HepG2 (cell line): ENCODE measurements at regions not wholly inside any gene's neighbourhood (a gene's known extent, or its start where the extent isn't known, plus 50 kb on each side); places are given as distances from the start of the nearest gene placed in this dataset.

Experiments used
- ATAC-seq: fragments of 200-7000 bp; cut with Tn5 transposase; 3 replicates; pipeline ENCODE4 v1.9.1; 2020; ENCODE audit warnings: mild to moderate bottlenecking, moderate library complexity
- BruUV-seq: library from RNA; stranded (reverse); fragments of 400-500 nt; replicated peaks from 2 replicates; lab custom pipeline; 2021; lab: Mats Ljungman, UMichigan
- CTCF ChIA-PET: fragments of 300-600 bp; formaldehyde crosslinking; extraction: SDS; loops from one replicate; lab custom pipeline; 2021; ENCODE audit warnings: low total read pairs, inconsistent platforms, low intra/inter-chr PET ratio; lab: Yijun Ruan, JAX
- POLR2A ChIA-PET: fragments of 350-600 bp; sonication (Branson Sonifier 250); formaldehyde crosslinking; loops from one replicate; lab custom pipeline; 2020; ENCODE audit warnings: antibody characterized with exemption, inconsistent platforms; lab: Yijun Ruan, JAX
- DNase-seq: peaks from one replicate; pipeline ENCODE4 v3.0.0-alpha.2; 2015; ENCODE audit warnings: low spot score
- FAIRE-seq: peaks from 3 replicates; lab custom pipeline; 2011; peaks lifted over from hg19 to GRCh38; lab: Jason Lieb, UNC
- H2AFZ ChIP-seq: one replicate; pipeline ENCODE4 v1.6.1; 2011; ENCODE audit warnings: low read length, inconsistent platforms
- H3K27ac ChIP-seq: fragments of 300-600 bp; 3 replicates; pipeline ENCODE4 v1.8.0; 2011; ENCODE audit warnings: mixed run types, mild to moderate bottlenecking, mixed read lengths, low read length, inconsistent platforms; ENCODE audit not compliant: insufficient read depth; ENCODE audit errors: extremely low read length
- H3K27me3 ChIP-seq, 2 experiments: fragments of 200-600 bp in 1 of 2; 2 replicates in 1 of 2; 3 replicates in 1 of 2; pipeline versions ENCODE4 v1.6.0 to v1.8.0; 2011; ENCODE audit warnings: low read length in 2 of 2, mild to moderate bottlenecking in 2 of 2, moderate library complexity in 2 of 2, inconsistent platforms in 1 of 2; ENCODE audit not compliant: insufficient read depth in 2 of 2, control insufficient read depth in 1 of 2
- H3K36me3 ChIP-seq, 2 experiments: fragments of 200-600 bp in 1 of 2; replicated peaks in 1 of 2; 2 replicates in 1 of 2; 3 replicates in 1 of 2; pipeline versions ENCODE4 v1.5.1 to v1.8.0; 2011; ENCODE audit warnings: low read length in 2 of 2, inconsistent platforms in 1 of 2; ENCODE audit not compliant: insufficient read depth in 2 of 2, control insufficient read depth in 1 of 2
- H3K4me1 ChIP-seq: 2 replicates; pipeline ENCODE4 v1.5.1; 2012; ENCODE audit warnings: low read length, inconsistent platforms; ENCODE audit not compliant: insufficient read depth
- H3K4me2 ChIP-seq: 2 replicates; pipeline ENCODE4 v1.6.0; 2011; ENCODE audit warnings: low read depth, low read length, inconsistent platforms
- H3K4me3 ChIP-seq, 3 experiments: fragments of 200-600 bp in 1 of 3; sonication (generic), shearing (Covaris generic) in 1 of 3; replicated peaks in 1 of 3; 2 replicates each; pipeline ENCODE4 v1.5.1; 2011 to 2016; ENCODE audit warnings: low read length in 3 of 3, inconsistent platforms in 2 of 3, low read depth in 2 of 3, mild to moderate bottlenecking in 2 of 3, control low read depth in 1 of 3, mixed read lengths in 1 of 3; ENCODE audit not compliant: insufficient read depth in 1 of 3
- H3K79me2 ChIP-seq: one replicate; pipeline ENCODE4 v1.6.1; 2011; ENCODE audit warnings: low read length, inconsistent platforms; ENCODE audit not compliant: insufficient read depth
- H3K9ac ChIP-seq: 2 replicates; pipeline ENCODE4 v1.6.0; 2011; ENCODE audit warnings: mild to moderate bottlenecking, low read depth, low read length, inconsistent platforms; ENCODE audit not compliant: insufficient read depth
- H3K9me3 ChIP-seq: 2 replicates; pipeline ENCODE4 v1.5.1; 2012; ENCODE audit warnings: mild to moderate bottlenecking, low read length
- H4K20me1 ChIP-seq: 2 replicates; pipeline ENCODE4 v1.6.0; 2011; ENCODE audit warnings: inconsistent platforms, mild to moderate bottlenecking, low read length, moderate library complexity; ENCODE audit not compliant: insufficient read depth
- CENPX ChIP-seq: sonication (generic); formaldehyde crosslinking; IDR thresholded peaks from 2 replicates; pipeline ENCODE4 v1.9.0; 2021; ENCODE audit warnings: mild to moderate bottlenecking, missing genetic modification reagents, moderate library complexity
- NR2C2 ChIP-seq: sonication (generic); formaldehyde crosslinking; IDR thresholded peaks from 2 replicates; pipeline ENCODE4 v1.4.0; 2020; ENCODE audit warnings: missing genetic modification reagents, mild to moderate bottlenecking, moderate library complexity, borderline replicate concordance
- PREB ChIP-seq: sonication (generic); formaldehyde crosslinking; IDR thresholded peaks from 2 replicates; pipeline ENCODE4 v1.4.0; 2020; ENCODE audit warnings: missing genetic modification reagents
- RBM22 ChIP-seq: fragments of 200-400 bp; formaldehyde crosslinking; optimal IDR thresholded peaks from 2 replicates; pipeline ENCODE3; 2017; ENCODE audit warnings: mild to moderate bottlenecking, low read length, moderate library complexity
- RXRB ChIP-seq: IDR thresholded peaks from 2 replicates; pipeline ENCODE4 v1.6.1; 2016; ENCODE audit warnings: borderline replicate concordance, missing genetic modification reagents, missing compliant biosample characterization
- SIN3B ChIP-seq: fragments of 150-350 bp; IDR thresholded peaks from 2 replicates; pipeline ENCODE4 v1.6.1; 2014; ENCODE audit warnings: low read length
- TIGD3 ChIP-seq: sonication (generic); formaldehyde crosslinking; IDR thresholded peaks from 2 replicates; pipeline ENCODE4 v1.5.1; 2020; ENCODE audit warnings: mild to moderate bottlenecking, missing genetic modification reagents, borderline replicate concordance
- ZNF138 ChIP-seq: sonication (generic); formaldehyde crosslinking; IDR thresholded peaks from 2 replicates; pipeline ENCODE4 v1.5.0; 2020; ENCODE audit warnings: mild to moderate bottlenecking, low read depth, missing genetic modification reagents
- ZNF225 ChIP-seq: sonication (generic); formaldehyde crosslinking; IDR thresholded peaks from 2 replicates; pipeline ENCODE4 v1.4.0; 2020; ENCODE audit warnings: mild to moderate bottlenecking, missing genetic modification reagents
- ZNF460 ChIP-seq: sonication (generic); formaldehyde crosslinking; IDR thresholded peaks from 2 replicates; pipeline ENCODE4 v1.5.1; 2020; ENCODE audit warnings: missing genetic modification reagents, mild to moderate bottlenecking, borderline replicate concordance
- ZNF543 ChIP-seq: sonication (generic); formaldehyde crosslinking; IDR thresholded peaks from 2 replicates; pipeline ENCODE4 v1.4.0; 2020; ENCODE audit warnings: mild to moderate bottlenecking, missing genetic modification reagents
- ZNF652 ChIP-seq: IDR thresholded peaks from 2 replicates; pipeline ENCODE4 v1.6.1; 2016; ENCODE audit warnings: low read depth, borderline replicate concordance
- ZNF878 ChIP-seq: sonication (generic); formaldehyde crosslinking; IDR thresholded peaks from 2 replicates; pipeline ENCODE4 v1.8.1; 2023; ENCODE audit warnings: mild to moderate bottlenecking, missing genetic modification reagents, moderate library complexity
- WGBS: methylation state at CpG from one replicate; pipeline ENCODE4 v1.1.6; 2017; ENCODE audit warnings: low lambda C conversion rate; 5-methylcytosine and 5-hydroxymethylcytosine counted together
- in situ Hi-C: cut with HindIII; loops from 2 replicates; pipeline ENCODE4 v1.10.0; 2017; ENCODE audit warnings: low pct_unique_long_range_greater_than_20kb; ENCODE audit not compliant: extremely low pct_ligation_motif_present
- intact Hi-C: fragments of 100-400 bp; cut with micrococcal nuclease; formaldehyde crosslinking; loops from one replicate; pipeline ENCODE4 v1.10.0; 2022; ENCODE audit not compliant: unreplicated experiment
- TF ChIP-seq, protein P1 (sequence below): sonication (generic); formaldehyde crosslinking; IDR thresholded peaks from 2 replicates; pipeline ENCODE4 v1.5.1; 2020; ENCODE audit warnings: mild to moderate bottlenecking, missing genetic modification reagents, moderate library complexity
- TF ChIP-seq, protein P2 (sequence below): sonication (generic); formaldehyde crosslinking; IDR thresholded peaks from 2 replicates; pipeline ENCODE4 v1.4.0; 2020; ENCODE audit warnings: missing genetic modification reagents, mild to moderate bottlenecking, borderline replicate concordance

DNA sequence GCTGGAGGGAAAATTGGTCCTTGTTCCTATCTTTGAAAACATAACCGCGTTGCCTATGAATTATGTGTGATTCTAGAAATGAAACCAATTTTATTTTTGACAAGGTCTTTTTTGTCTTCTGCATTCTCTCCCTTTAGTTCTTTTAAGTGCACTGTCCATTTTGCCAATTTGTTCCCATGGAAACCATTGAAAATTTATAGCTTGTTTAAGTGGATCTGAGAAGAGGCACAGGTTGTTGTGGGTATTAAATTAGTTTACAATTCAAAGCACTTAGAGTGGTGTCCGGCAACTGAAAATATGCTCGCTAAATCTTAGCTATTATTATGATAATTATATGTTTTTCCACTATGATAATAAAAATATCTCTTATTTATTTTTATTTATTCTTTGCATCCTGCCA lies 107.5 kb upstream of the FSHR start:
- CTCF ChIA-PET: no interaction called here
- TF ChIP-seq, protein P1, sequence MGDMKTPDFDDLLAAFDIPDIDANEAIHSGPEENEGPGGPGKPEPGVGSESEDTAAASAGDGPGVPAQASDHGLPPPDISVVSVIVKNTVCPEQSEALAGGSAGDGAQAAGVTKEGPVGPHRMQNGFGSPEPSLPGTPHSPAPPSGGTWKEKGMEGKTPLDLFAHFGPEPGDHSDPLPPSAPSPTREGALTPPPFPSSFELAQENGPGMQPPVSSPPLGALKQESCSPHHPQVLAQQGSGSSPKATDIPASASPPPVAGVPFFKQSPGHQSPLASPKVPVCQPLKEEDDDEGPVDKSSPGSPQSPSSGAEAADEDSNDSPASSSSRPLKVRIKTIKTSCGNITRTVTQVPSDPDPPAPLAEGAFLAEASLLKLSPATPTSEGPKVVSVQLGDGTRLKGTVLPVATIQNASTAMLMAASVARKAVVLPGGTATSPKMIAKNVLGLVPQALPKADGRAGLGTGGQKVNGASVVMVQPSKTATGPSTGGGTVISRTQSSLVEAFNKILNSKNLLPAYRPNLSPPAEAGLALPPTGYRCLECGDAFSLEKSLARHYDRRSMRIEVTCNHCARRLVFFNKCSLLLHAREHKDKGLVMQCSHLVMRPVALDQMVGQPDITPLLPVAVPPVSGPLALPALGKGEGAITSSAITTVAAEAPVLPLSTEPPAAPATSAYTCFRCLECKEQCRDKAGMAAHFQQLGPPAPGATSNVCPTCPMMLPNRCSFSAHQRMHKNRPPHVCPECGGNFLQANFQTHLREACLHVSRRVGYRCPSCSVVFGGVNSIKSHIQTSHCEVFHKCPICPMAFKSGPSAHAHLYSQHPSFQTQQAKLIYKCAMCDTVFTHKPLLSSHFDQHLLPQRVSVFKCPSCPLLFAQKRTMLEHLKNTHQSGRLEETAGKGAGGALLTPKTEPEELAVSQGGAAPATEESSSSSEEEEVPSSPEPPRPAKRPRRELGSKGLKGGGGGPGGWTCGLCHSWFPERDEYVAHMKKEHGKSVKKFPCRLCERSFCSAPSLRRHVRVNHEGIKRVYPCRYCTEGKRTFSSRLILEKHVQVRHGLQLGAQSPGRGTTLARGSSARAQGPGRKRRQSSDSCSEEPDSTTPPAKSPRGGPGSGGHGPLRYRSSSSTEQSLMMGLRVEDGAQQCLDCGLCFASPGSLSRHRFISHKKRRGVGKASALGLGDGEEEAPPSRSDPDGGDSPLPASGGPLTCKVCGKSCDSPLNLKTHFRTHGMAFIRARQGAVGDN (CRISPR knock-in tag): no peak
- TF ChIP-seq CENPX (no peak), ZNF138 (CRISPR knock-in tag) (no peak), ZNF460 (CRISPR knock-in tag) (no peak), PREB (CRISPR knock-in tag) (no peak), TIGD3 (CRISPR knock-in tag) (no peak), ZNF225 (CRISPR knock-in tag) (no peak), RXRB (CRISPR knock-in tag) (no peak), ZNF878 (CRISPR knock-in tag) (no peak), ZNF652 (CRISPR knock-in tag) (no peak), SIN3B (no peak), NR2C2 (CRISPR knock-in tag) (no peak), ZNF543 (CRISPR knock-in tag) (no peak), RBM22 (no peak)
- TF ChIP-seq, protein P2, sequence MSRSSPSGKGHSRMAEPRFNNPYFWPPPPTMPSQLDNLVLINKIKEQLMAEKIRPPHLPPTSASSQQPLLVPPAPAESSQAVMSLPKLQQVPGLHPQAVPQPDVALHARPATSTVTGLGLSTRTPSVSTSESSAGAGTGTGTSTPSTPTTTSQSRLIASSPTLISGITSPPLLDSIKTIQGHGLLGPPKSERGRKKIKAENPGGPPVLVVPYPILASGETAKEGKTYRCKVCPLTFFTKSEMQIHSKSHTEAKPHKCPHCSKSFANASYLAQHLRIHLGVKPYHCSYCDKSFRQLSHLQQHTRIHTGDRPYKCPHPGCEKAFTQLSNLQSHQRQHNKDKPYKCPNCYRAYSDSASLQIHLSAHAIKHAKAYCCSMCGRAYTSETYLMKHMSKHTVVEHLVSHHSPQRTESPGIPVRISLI (CRISPR knock-in tag): no peak
- no peaks in the 10 kb centered on the region for H3K79me2 ChIP-seq
- POLR2A ChIA-PET: no interaction called here
- FAIRE-seq: no peak
- no peaks in the 10 kb centered on the region for H3K4me1 ChIP-seq
- no peak for ATAC-seq
- in situ Hi-C loops (no loop called here), intact Hi-C loops (loop anchor here (1.0 kb wide), 1 partner anchor 35 kb away; no protein-coding TSS in a partner anchor)
- 31% methylated on average over 4 of the region's 4 CpGs for WGBS
- DNase-seq: no peak
- H4K20me1 ChIP-seq: no peaks in the 10 kb centered on the region
- no peak overlapping the region for H3K4me2 ChIP-seq
- H3K27ac ChIP-seq: no peak overlapping the region
- no peak overlapping the region for H3K9ac ChIP-seq
- BruUV-seq: no TSS peak
- H2AFZ ChIP-seq: no peak overlapping the region
- H3K9me3 ChIP-seq: no peaks in the 10 kb centered on the region
- H3K27me3 ChIP-seq: no peaks in the 10 kb centered on the region
- H3K36me3 ChIP-seq: no peaks in the 10 kb centered on the region
- no peak overlapping the region for H3K4me3 ChIP-seq
